GM18520 (cell line): ENCODE measurements at regions not wholly inside any gene's neighbourhood (a gene's known extent, or its start where the extent isn't known, plus 50 kb on each side); places are given as distances from the start of the nearest gene placed in this dataset.
"Not testable (repeated sequence)": the region's sequence is repeated elsewhere in the genome, so short reads cannot be mapped to it uniquely, and the experiment has no call there.

Experiments
- ATAC-seq: cut with Tn5 transposase; IDR thresholded peaks from one replicate; pipeline ENCODE4 v1.9.1; 2021; ENCODE audit not compliant: unreplicated experiment

GRCh38 chr16:51522902-51523301 lies 371.8 kb upstream of the SALL1 start:
- no peak for ATAC-seq

- not testable (repeated sequence) for ATAC-seq
These were observed 365.9 kb upstream of the SALL1 start for GRCh38 chr16:51516960-51517359.

- no peak for ATAC-seq
These were observed 359.3 kb upstream of the SALL1 start for GRCh38 chr16:51510416-51510815.

GRCh38 chr16:51509336-51509735 lies 358.3 kb upstream of the SALL1 start:
- ATAC-seq, result no peak

GRCh38 chr16:51508490-51509212 lies 357.6 kb upstream of the SALL1 start:
- no peak for ATAC-seq

- ATAC-seq, result no peak
These were observed 356.2 kb upstream of the SALL1 start for GRCh38 chr16:51507286-51507685.

- ATAC-seq, result no peak
These were observed 349.2 kb upstream of the SALL1 start for GRCh38 chr16:51500306-51500705.

GRCh38 chr16:51497541-51498211 lies 346.6 kb upstream of the SALL1 start:
- no peak for ATAC-seq

GRCh38 chr16:51490866-51491265 lies 339.8 kb upstream of the SALL1 start:
- ATAC-seq, result no peak

GRCh38 chr16:51487880-51488279 lies 336.8 kb upstream of the SALL1 start:
- no peak for ATAC-seq

GRCh38 chr16:51474414-51475091 lies 323.5 kb upstream of the SALL1 start:
- no peak for ATAC-seq

- no peak for ATAC-seq
These were observed 322.0 kb upstream of the SALL1 start for GRCh38 chr16:51473091-51473490.

GRCh38 chr16:51470492-51470891 lies 319.4 kb upstream of the SALL1 start:
- no peak for ATAC-seq

- no peak for ATAC-seq
These were observed 313.9 kb upstream of the SALL1 start for GRCh38 chr16:51464996-51465395.

GRCh38 chr16:51461255-51461654 lies 310.2 kb upstream of the SALL1 start:
- no peak for ATAC-seq

- no peak for ATAC-seq
These were observed 307.5 kb upstream of the SALL1 start for GRCh38 chr16:51458356-51459140.

GRCh38 chr16:51457775-51458174 lies 306.7 kb upstream of the SALL1 start:
- no peak for ATAC-seq

GRCh38 chr16:51455398-51455797 lies 304.3 kb upstream of the SALL1 start:
- ATAC-seq, result no peak

GRCh38 chr16:51453251-51453650 lies 302.2 kb upstream of the SALL1 start:
- ATAC-seq, result no peak

GRCh38 chr16:51450909-51451308 lies 299.8 kb upstream of the SALL1 start:
- no peak for ATAC-seq

- ATAC-seq, result no peak
These were observed 299.3 kb upstream of the SALL1 start for GRCh38 chr16:51450376-51450775.
